Testis (tissue), 2 donors: ENCODE measurements at regions not wholly inside any gene's neighbourhood (a gene's known extent, or its start where the extent isn't known, plus 50 kb on each side); places are given as distances from the start of the nearest gene placed in this dataset.

Experiments
- POLR2A ChIP-seq: fragments of 450-650 bp; IDR thresholded peaks from one replicate; pipeline ENCODE4 v1.6.1; 2017; ENCODE audit warnings: antibody characterized with exemption, mild to moderate bottlenecking, moderate library complexity
- TF ChIP-seq, protein P1 (sequence below), 3 experiments: fragments of 450-650 bp in 2 of 3; fragments of 200-600 bp in 1 of 3; sonication (generic) in 1 of 3; IDR thresholded peaks; one replicate each; pipeline ENCODE4 v1.5.1; 2016 to 2019; ENCODE audit warnings: antibody characterized with exemption in 3 of 3, mild to moderate bottlenecking in 2 of 3, moderate library complexity in 1 of 3

DNA sequence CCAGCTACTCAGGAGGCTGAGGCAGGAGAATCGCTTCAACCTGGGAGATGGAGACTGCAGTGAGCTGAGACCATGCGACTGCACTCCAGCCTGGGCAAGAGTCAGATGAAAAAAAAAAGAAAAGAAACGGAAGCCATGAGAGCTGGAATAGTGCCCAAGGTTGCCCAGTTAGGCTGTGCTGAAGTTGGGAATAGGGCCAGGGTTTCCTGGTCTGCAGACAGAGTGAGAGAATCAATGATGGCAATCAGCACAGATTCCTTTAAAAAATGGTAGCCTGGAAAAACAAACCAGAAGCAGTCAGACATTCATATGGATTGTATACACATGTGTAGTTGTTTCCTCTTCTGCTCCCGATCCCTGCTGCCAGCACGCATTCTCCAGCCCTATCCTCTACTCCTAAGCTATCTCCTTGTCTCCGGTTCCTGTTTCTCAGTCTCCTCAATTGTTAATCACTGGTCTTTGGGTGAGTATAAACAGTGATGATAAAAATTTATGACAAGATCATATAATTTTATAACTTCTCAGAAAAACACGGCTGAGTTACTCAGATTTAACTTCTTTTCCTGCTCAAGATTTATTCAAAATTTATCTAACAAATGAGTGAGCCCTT is 316.2 kb upstream of the UMPS start:
- TF ChIP-seq, protein P1, sequence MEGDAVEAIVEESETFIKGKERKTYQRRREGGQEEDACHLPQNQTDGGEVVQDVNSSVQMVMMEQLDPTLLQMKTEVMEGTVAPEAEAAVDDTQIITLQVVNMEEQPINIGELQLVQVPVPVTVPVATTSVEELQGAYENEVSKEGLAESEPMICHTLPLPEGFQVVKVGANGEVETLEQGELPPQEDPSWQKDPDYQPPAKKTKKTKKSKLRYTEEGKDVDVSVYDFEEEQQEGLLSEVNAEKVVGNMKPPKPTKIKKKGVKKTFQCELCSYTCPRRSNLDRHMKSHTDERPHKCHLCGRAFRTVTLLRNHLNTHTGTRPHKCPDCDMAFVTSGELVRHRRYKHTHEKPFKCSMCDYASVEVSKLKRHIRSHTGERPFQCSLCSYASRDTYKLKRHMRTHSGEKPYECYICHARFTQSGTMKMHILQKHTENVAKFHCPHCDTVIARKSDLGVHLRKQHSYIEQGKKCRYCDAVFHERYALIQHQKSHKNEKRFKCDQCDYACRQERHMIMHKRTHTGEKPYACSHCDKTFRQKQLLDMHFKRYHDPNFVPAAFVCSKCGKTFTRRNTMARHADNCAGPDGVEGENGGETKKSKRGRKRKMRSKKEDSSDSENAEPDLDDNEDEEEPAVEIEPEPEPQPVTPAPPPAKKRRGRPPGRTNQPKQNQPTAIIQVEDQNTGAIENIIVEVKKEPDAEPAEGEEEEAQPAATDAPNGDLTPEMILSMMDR (IDR thresholded peaks at IDR 0.05) = no peak
- no peak for TF ChIP-seq POLR2A
